ENCODE measurements at regions not wholly inside any gene's neighbourhood (a gene's known extent, or its start where the extent isn't known, plus 50 kb on each side); places are given as distances from the start of the nearest gene placed in this dataset.

GRCh38 chr3:174767853-174768382 lies 91.2 kb upstream of the NAALADL2 start (continued):
- TF ChIP-seq CHD7 (IDR thresholded peaks at IDR 0.05; ENCODE audit: insufficient replicate concordance, low read length) (no peak), TAF1 (IDR thresholded peaks at IDR 0.05; ENCODE audit: low read depth, low read length) (no peak), JUN (IDR thresholded peaks at IDR 0.05; ENCODE audit: low read depth, low read length) (no peak), BCL11A (IDR thresholded peaks at IDR 0.05; ENCODE audit: low read depth in 2 of 2, low read length in 2 of 2) (no peak), ATF2 (IDR thresholded peaks at IDR 0.05; ENCODE audit: low read length) (no peak), RXRA (IDR thresholded peaks at IDR 0.05; ENCODE audit: insufficient read depth, low read depth, low read length) (no peak)
- TF ChIP-seq, protein P1, sequence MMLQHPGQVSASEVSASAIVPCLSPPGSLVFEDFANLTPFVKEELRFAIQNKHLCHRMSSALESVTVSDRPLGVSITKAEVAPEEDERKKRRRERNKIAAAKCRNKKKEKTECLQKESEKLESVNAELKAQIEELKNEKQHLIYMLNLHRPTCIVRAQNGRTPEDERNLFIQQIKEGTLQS (IDR thresholded peaks at IDR 0.05; ENCODE audit: insufficient read depth, low read depth, low read length), result no peak
